ENCODE measurements at regions not wholly inside any gene's neighbourhood (a gene's known extent, or its start where the extent isn't known, plus 50 kb on each side); places are given as distances from the start of the nearest gene placed in this dataset.

DNA sequence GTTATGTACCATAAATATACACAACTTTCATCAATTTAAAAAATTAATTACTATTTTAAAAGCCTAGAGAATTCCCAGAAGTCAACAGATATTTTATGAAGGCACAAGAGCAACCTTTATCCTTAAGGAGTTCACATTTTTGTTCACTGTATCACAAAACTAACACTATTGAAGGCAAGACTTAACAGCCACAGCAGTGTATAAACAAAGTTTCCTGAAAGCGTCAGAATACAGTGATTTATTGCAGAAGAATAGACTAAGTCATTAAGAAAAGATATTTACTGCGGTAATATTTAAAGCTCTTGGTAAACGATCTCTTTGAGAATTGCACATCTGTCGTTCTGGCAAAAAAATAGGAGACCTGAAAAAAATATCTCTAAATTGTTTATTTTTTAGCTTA is 419.3 kb upstream of the NBEA start:
- no peak overlapping the region for H3K4me2 ChIP-seq (ENCODE audit: low read depth, low read length, poor library complexity, severe bottlenecking)

DNA sequence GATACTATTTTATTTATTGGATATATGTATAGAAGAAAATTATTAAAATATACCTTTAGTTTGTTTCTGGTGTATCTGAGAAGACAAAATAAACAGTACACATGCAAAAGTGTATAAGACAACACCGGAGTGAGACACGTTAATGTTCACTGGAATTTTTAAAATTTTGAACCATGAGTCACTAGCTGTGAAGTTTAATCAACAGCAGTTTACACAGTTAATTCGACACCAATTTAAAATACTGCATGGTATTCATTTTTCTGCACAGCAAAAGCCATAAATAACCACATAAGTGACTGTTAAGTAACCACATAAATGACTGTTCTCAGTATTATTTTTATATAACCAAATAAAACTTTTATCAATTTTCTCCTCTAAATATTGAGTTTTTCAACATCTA is 418.7 kb upstream of the NBEA start:
- Histone ChIP-seq H3K9ac (ENCODE audit: low read depth, low read length, poor library complexity, severe bottlenecking) (no peak overlapping the region), H3K9me3 (ENCODE audit: insufficient read depth, low read depth, low read length) (no peaks in the 10 kb centered on the region), H3K27me3 (ENCODE audit: insufficient read depth, low read length, poor library complexity, severe bottlenecking) (no peaks in the 10 kb centered on the region), H4K20me1 (ENCODE audit: insufficient read depth, low read length, poor library complexity, severe bottlenecking) (no peaks in the 10 kb centered on the region), H3K4me1 (ENCODE audit: insufficient read depth, low read length, poor library complexity, severe bottlenecking) (no peaks in the 10 kb centered on the region), H3K4me3 (ENCODE audit: low read length, poor library complexity, severe bottlenecking) (no peak overlapping the region), H3F3A (ENCODE audit: low read depth) (no peaks in the 10 kb centered on the region), H3K79me2 (ENCODE audit: insufficient read depth, low read length) (no peaks in the 10 kb centered on the region), H3K36me3 (ENCODE audit: insufficient read depth, low read length) (no peaks in the 10 kb centered on the region), H3K4me2 (ENCODE audit: low read depth, low read length, poor library complexity, severe bottlenecking) (no peak overlapping the region), H3K9me2 (replicated peaks; ENCODE audit: low read depth, low read length) (no peaks in the 10 kb centered on the region), H2AFZ (ENCODE audit: low read length) (no peak overlapping the region)
- TF ChIP-seq, protein P1, sequence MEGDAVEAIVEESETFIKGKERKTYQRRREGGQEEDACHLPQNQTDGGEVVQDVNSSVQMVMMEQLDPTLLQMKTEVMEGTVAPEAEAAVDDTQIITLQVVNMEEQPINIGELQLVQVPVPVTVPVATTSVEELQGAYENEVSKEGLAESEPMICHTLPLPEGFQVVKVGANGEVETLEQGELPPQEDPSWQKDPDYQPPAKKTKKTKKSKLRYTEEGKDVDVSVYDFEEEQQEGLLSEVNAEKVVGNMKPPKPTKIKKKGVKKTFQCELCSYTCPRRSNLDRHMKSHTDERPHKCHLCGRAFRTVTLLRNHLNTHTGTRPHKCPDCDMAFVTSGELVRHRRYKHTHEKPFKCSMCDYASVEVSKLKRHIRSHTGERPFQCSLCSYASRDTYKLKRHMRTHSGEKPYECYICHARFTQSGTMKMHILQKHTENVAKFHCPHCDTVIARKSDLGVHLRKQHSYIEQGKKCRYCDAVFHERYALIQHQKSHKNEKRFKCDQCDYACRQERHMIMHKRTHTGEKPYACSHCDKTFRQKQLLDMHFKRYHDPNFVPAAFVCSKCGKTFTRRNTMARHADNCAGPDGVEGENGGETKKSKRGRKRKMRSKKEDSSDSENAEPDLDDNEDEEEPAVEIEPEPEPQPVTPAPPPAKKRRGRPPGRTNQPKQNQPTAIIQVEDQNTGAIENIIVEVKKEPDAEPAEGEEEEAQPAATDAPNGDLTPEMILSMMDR (conservative IDR thresholded peaks at IDR 0.05; ENCODE audit: low read length): no peak
- TF ChIP-seq EZH2phosphoT487 (IDR thresholded peaks at IDR 0.05; ENCODE audit: borderline replicate concordance): no peak

More for the DNA sequence above, 419.3 kb upstream of the NBEA start:
- no peak overlapping the region for H2AFZ ChIP-seq (ENCODE audit: low read length)
- no peaks in the 10 kb centered on the region for H4K20me1 ChIP-seq (ENCODE audit: insufficient read depth, low read length, poor library complexity, severe bottlenecking)
- no peaks in the 10 kb centered on the region for H3K9me3 ChIP-seq (ENCODE audit: insufficient read depth, low read depth, low read length)
- H3F3A ChIP-seq (ENCODE audit: low read depth): no peaks in the 10 kb centered on the region
- TF ChIP-seq, protein P1 (conservative IDR thresholded peaks at IDR 0.05; ENCODE audit: low read length): no peak
- no peak for TF ChIP-seq EZH2phosphoT487 (IDR thresholded peaks at IDR 0.05; ENCODE audit: borderline replicate concordance)
- no peak overlapping the region for H3K9ac ChIP-seq (ENCODE audit: low read depth, low read length, poor library complexity, severe bottlenecking)
- H3K27me3 ChIP-seq (ENCODE audit: insufficient read depth, low read length, poor library complexity, severe bottlenecking): no peaks in the 10 kb centered on the region
- no peaks in the 10 kb centered on the region for H3K36me3 ChIP-seq (ENCODE audit: insufficient read depth, low read length)
- H3K4me1 ChIP-seq (ENCODE audit: insufficient read depth, low read length, poor library complexity, severe bottlenecking): no peaks in the 10 kb centered on the region
- H3K9me2 ChIP-seq (replicated peaks; ENCODE audit: low read depth, low read length): no peaks in the 10 kb centered on the region
- no peak overlapping the region for H3K4me3 ChIP-seq (ENCODE audit: low read length, poor library complexity, severe bottlenecking)
- H3K79me2 ChIP-seq (ENCODE audit: insufficient read depth, low read length): no peaks in the 10 kb centered on the region

DNA sequence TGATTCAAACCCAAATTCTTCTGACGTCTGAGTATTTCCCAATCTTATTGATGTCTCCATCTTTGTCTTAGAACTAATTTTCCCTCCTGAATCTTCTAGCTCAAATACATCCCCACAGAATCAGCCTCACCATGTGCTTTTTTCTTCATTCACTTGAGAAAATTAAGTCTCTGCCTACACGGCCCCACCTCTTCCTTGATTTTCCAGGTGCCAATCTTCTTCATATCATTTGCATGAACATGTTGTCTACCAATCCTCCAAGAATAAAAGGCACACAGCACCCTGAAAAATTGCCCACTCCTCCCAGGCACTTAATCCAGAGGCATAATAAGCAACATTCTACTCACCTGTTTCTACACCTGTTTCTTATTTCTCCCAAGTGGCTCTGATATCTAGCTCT is 408.1 kb upstream of the NBEA start:
- Histone ChIP-seq H3K4me3 (ENCODE audit: low read length, poor library complexity, severe bottlenecking) (no peak overlapping the region), H3K4me1 (ENCODE audit: insufficient read depth, low read length, poor library complexity, severe bottlenecking) (no peaks in the 10 kb centered on the region), H3K9me3 (ENCODE audit: insufficient read depth, low read depth, low read length) (peaks cover 4% of the 10 kb centered on the region; the same call in 1 of the 2 replicates), H3K36me3 (ENCODE audit: insufficient read depth, low read length) (no peaks in the 10 kb centered on the region), H3K9me2 (replicated peaks; ENCODE audit: low read depth, low read length) (no peaks in the 10 kb centered on the region), H3K79me2 (ENCODE audit: insufficient read depth, low read length) (no peaks in the 10 kb centered on the region), H3F3A (ENCODE audit: low read depth) (no peaks in the 10 kb centered on the region), H4K20me1 (ENCODE audit: insufficient read depth, low read length, poor library complexity, severe bottlenecking) (no peaks in the 10 kb centered on the region), H3K9ac (ENCODE audit: low read depth, low read length, poor library complexity, severe bottlenecking) (no peak overlapping the region), H2AFZ (ENCODE audit: low read length) (no peak overlapping the region), H3K27me3 (ENCODE audit: insufficient read depth, low read length, poor library complexity, severe bottlenecking) (no peaks in the 10 kb centered on the region), H3K4me2 (ENCODE audit: low read depth, low read length, poor library complexity, severe bottlenecking) (no peak overlapping the region)
- TF ChIP-seq EZH2phosphoT487 (IDR thresholded peaks at IDR 0.05; ENCODE audit: borderline replicate concordance): no peak
- TF ChIP-seq, protein P1 (conservative IDR thresholded peaks at IDR 0.05; ENCODE audit: low read length): no peak
